ENCODE measurements at regions not wholly inside any gene's neighbourhood (a gene's known extent, or its start where the extent isn't known, plus 50 kb on each side); places are given as distances from the start of the nearest gene placed in this dataset.

DNA sequence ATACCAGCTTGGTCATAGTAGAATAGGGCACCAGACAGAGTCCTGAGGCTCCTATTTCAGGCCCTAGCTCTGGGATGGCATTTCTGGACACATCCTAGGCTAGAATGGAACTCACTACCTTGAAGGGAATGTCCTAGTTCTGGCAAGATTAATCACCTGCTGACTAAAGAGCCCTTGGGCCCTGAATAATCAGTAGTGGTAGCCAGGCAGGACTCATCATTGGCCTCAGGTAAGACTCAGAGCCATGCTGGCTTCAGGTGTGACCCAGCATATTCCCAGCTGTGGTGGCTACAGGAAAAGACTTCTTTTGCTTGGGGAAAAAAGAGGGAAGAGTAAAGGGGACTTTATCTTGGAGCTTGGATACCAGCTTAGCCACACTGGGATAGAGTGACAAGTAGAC is 131.0 kb upstream of the SRD5A2 start:
- 0 out of 2 replicates have a peak, but pooled peaks cover 8% of the 10 kb centered on the region for H3K9me3 ChIP-seq (ENCODE audit: insufficient read depth, low read depth)

DNA sequence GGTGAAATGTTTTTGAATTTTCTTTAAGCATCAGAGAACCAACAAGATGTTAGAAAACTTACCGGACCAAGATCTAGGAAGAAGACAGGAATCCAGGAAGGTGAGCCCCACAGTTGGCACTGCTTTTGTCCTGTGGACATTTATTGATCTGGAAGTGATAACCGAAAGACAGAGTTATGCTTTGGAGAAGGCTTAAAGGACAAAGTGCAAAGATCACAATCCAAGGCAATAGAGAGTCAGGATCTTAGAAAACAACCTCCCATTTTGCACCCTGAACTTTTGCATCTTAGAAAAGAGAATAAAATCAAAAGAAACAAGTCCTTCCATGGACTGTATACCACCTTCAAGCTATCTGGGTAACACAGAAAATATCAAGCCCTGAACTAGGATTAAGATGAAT is 129.4 kb upstream of the SRD5A2 start:
- Histone ChIP-seq H3F3A (ENCODE audit: insufficient read depth, low read depth) (no peaks in the 10 kb centered on the region), H3K4me3 (no peak overlapping the region), H4K20me1 (ENCODE audit: insufficient read depth) (no peaks in the 10 kb centered on the region), H3K27me3 (ENCODE audit: insufficient read depth, low read depth) (no peaks in the 10 kb centered on the region), H3K36me3 (ENCODE audit: low read depth) (no peaks in the 10 kb centered on the region), H3K79me2 (ENCODE audit: low read depth) (no peaks in the 10 kb centered on the region), H3K4me2 (no peak overlapping the region), H3K27ac (no peak overlapping the region), H3K9me2 (ENCODE audit: insufficient read depth) (no peaks in the 10 kb centered on the region), H3K9me3 (ENCODE audit: insufficient read depth, low read depth) (0 out of 2 replicates have a peak, but pooled peaks cover 8% of the 10 kb centered on the region), H2AFZ (no peak overlapping the region), H3K4me1 (replicated peaks; ENCODE audit: insufficient read depth) (peaks cover 1% of the 10 kb centered on the region)
- DNase-seq: no peak
- ChIA-PET CTCF (no interaction called here), POLR2A (ENCODE audit: unreplicated experiment) (no interaction called here)
- TF ChIP-seq, protein P1, sequence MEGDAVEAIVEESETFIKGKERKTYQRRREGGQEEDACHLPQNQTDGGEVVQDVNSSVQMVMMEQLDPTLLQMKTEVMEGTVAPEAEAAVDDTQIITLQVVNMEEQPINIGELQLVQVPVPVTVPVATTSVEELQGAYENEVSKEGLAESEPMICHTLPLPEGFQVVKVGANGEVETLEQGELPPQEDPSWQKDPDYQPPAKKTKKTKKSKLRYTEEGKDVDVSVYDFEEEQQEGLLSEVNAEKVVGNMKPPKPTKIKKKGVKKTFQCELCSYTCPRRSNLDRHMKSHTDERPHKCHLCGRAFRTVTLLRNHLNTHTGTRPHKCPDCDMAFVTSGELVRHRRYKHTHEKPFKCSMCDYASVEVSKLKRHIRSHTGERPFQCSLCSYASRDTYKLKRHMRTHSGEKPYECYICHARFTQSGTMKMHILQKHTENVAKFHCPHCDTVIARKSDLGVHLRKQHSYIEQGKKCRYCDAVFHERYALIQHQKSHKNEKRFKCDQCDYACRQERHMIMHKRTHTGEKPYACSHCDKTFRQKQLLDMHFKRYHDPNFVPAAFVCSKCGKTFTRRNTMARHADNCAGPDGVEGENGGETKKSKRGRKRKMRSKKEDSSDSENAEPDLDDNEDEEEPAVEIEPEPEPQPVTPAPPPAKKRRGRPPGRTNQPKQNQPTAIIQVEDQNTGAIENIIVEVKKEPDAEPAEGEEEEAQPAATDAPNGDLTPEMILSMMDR (conservative IDR thresholded peaks at IDR 0.05): no peak
- BruUV-seq (replicated peaks): no TSS peak
- intact Hi-C loops (cut with micrococcal nuclease; ENCODE audit: unreplicated experiment): no loop called here

More for the DNA sequence above, 131.0 kb upstream of the SRD5A2 start:
- Histone ChIP-seq H3K9me2 (ENCODE audit: insufficient read depth) (no peaks in the 10 kb centered on the region), H4K20me1 (ENCODE audit: insufficient read depth) (no peaks in the 10 kb centered on the region), H3K36me3 (ENCODE audit: low read depth) (no peaks in the 10 kb centered on the region), H3K27me3 (ENCODE audit: insufficient read depth, low read depth) (no peaks in the 10 kb centered on the region), H3K27ac (no peak overlapping the region), H3K79me2 (ENCODE audit: low read depth) (no peaks in the 10 kb centered on the region), H3F3A (ENCODE audit: insufficient read depth, low read depth) (no peaks in the 10 kb centered on the region), H3K4me3 (no peak overlapping the region), H2AFZ (no peak overlapping the region), H3K4me1 (replicated peaks; ENCODE audit: insufficient read depth) (no peaks in the 10 kb centered on the region), H3K4me2 (no peak overlapping the region)
- TF ChIP-seq, protein P1 (conservative IDR thresholded peaks at IDR 0.05): no peak
- no peak for TF ChIP-seq EZH2 (IDR thresholded peaks at IDR 0.05; ENCODE audit: low read depth)
- CTCF ChIA-PET: no interaction called here
- intact Hi-C loops (cut with micrococcal nuclease; ENCODE audit: unreplicated experiment): no loop called here
- no TSS peak for BruUV-seq (replicated peaks)
- no peak for DNase-seq
- POLR2A ChIA-PET (ENCODE audit: unreplicated experiment): no interaction called here

DNA sequence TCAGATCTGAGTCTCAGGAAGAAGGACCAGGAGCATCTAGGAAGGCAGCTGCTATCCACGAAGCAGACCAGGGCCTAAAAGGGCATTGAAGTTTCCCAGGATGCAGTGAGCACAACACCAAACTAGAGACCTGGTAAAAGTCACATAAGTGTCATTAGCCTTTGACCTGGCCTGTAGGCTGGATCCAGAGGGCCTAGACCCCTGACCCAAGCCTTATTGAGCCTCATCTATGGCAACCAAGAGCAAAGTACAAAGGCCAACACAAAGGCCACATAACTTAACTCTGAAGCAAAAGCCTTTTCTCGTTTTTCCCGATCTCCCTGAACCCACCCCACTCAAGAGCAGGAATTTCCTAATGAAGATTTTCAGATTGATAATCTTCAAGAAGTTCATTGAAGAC is 127.3 kb upstream of the SRD5A2 start:
- BruUV-seq (replicated peaks): no TSS peak
- Histone ChIP-seq H3K27me3 (ENCODE audit: insufficient read depth, low read depth) (no peaks in the 10 kb centered on the region), H3K4me1 (replicated peaks; ENCODE audit: insufficient read depth) (peaks cover 14% of the 10 kb centered on the region), H3K9me2 (ENCODE audit: insufficient read depth) (no peaks in the 10 kb centered on the region), H3K36me3 (ENCODE audit: low read depth) (no peaks in the 10 kb centered on the region), H4K20me1 (ENCODE audit: insufficient read depth) (no peaks in the 10 kb centered on the region), H3K79me2 (ENCODE audit: low read depth) (no peaks in the 10 kb centered on the region), H3K4me3 (no peak overlapping the region), H3K27ac (no peak overlapping the region), H3K9me3 (ENCODE audit: insufficient read depth, low read depth) (no peaks in the 10 kb centered on the region), H2AFZ (no peak overlapping the region), H3K4me2 (no peak overlapping the region), H3F3A (ENCODE audit: insufficient read depth, low read depth) (no peaks in the 10 kb centered on the region)
- no peak for DNase-seq
- no peak for TF ChIP-seq EZH2 (IDR thresholded peaks at IDR 0.05; ENCODE audit: low read depth)
- TF ChIP-seq, protein P1 (conservative IDR thresholded peaks at IDR 0.05): no peak
- intact Hi-C loops (cut with micrococcal nuclease; ENCODE audit: unreplicated experiment): no loop called here
- ChIA-PET CTCF (no interaction called here), POLR2A (ENCODE audit: unreplicated experiment) (no interaction called here)

All from PC-9 (cell line).